Gastroesophageal sphincter (tissue), 3 donors: ENCODE measurements at regions not wholly inside any gene's neighbourhood (a gene's known extent, or its start where the extent isn't known, plus 50 kb on each side); places are given as distances from the start of the nearest gene placed in this dataset.

Experiments
- POLR2AphosphoS5 ChIP-seq: sonication (generic); formaldehyde crosslinking; IDR thresholded peaks from one replicate; pipeline ENCODE4 v1.6.1; 2017; ENCODE audit warnings: antibody characterized with exemption
- TF ChIP-seq, protein P1 (sequence below), 4 experiments: fragments of 200-600 bp in 2 of 4; fragments of 450-650 bp in 2 of 4; sonication (generic) in 1 of 4; IDR thresholded peaks; one replicate each; pipeline ENCODE4 v1.5.1; 2017 to 2019; ENCODE audit warnings: antibody characterized with exemption in 4 of 4, mild to moderate bottlenecking in 2 of 4, moderate library complexity in 2 of 4

DNA sequence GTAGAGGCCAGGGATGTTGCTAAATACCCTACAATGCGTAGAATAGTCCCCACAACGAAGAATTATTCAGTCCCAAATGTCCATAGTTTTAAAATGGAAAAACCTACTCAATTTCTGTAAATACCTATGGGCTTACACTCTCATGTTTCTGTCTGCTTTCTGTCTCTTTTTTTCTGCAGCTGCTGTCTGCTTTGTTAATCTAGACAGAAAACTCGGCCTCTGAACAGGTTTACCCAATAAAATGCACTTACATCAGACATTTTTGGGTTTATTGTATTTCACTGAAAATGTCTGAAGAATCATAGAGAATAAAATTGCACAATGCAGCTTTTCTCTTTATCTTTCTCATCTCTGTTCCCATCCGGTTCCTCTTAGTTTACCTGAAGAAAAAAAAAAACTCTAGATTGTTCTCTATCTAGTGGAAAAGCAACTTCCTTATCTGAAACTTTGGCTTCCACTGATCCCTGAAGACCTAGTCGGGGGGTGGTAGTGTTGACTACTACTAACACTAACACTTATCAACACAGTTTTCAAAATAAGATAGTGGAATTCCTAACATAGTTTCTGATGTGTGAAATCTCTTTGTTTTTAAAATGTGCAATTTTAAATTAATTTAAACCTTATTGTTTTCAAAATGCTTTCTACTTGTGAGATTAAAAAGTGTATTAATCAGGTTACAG is 76.9 kb upstream of the CCDC190 start:
- TF ChIP-seq, protein P1, sequence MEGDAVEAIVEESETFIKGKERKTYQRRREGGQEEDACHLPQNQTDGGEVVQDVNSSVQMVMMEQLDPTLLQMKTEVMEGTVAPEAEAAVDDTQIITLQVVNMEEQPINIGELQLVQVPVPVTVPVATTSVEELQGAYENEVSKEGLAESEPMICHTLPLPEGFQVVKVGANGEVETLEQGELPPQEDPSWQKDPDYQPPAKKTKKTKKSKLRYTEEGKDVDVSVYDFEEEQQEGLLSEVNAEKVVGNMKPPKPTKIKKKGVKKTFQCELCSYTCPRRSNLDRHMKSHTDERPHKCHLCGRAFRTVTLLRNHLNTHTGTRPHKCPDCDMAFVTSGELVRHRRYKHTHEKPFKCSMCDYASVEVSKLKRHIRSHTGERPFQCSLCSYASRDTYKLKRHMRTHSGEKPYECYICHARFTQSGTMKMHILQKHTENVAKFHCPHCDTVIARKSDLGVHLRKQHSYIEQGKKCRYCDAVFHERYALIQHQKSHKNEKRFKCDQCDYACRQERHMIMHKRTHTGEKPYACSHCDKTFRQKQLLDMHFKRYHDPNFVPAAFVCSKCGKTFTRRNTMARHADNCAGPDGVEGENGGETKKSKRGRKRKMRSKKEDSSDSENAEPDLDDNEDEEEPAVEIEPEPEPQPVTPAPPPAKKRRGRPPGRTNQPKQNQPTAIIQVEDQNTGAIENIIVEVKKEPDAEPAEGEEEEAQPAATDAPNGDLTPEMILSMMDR (IDR thresholded peaks at IDR 0.05) = no peak
- no peak for TF ChIP-seq POLR2AphosphoS5
